OCI-LY3 (cell line): ENCODE measurements at regions not wholly inside any gene's neighbourhood (a gene's known extent, or its start where the extent isn't known, plus 50 kb on each side); places are given as distances from the start of the nearest gene placed in this dataset.

Experiments used
- EZH2phosphoT487 ChIP-seq: fragments of 200-600 bp; shearing (Covaris generic); IDR thresholded peaks from 2 replicates; pipeline ENCODE4 v1.6.1; 2018; ENCODE audit warnings: antibody characterized with exemption, mixed run types, low read depth
- TF ChIP-seq, protein P1 (sequence below): fragments of 200-600, 300-600 bp; sonication (generic); IDR thresholded peaks from 2 replicates; pipeline ENCODE4 v1.5.1; 2014; ENCODE audit warnings: antibody characterized with exemption, low read length, low read depth

DNA sequence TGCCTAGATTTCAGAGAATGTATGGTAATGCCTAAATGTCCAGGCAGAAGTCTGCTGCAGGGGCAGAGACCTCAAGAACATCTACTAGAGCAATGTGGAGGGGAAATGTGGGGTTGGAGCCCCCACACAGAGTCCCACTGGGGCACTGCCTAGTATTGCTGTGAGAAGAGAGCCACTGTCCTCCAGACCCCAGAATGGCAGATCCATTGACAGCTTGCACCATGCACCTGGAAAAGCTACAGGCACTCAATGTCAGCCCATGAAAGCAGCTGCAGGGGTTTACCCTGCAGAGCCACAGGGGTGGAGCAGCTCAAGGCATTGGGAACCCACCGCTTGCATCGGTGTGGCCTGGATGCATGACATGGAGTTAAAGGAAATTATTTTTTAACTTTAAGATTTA, 314.1 kb downstream of the CYRIA start:
- TF ChIP-seq, protein P1, sequence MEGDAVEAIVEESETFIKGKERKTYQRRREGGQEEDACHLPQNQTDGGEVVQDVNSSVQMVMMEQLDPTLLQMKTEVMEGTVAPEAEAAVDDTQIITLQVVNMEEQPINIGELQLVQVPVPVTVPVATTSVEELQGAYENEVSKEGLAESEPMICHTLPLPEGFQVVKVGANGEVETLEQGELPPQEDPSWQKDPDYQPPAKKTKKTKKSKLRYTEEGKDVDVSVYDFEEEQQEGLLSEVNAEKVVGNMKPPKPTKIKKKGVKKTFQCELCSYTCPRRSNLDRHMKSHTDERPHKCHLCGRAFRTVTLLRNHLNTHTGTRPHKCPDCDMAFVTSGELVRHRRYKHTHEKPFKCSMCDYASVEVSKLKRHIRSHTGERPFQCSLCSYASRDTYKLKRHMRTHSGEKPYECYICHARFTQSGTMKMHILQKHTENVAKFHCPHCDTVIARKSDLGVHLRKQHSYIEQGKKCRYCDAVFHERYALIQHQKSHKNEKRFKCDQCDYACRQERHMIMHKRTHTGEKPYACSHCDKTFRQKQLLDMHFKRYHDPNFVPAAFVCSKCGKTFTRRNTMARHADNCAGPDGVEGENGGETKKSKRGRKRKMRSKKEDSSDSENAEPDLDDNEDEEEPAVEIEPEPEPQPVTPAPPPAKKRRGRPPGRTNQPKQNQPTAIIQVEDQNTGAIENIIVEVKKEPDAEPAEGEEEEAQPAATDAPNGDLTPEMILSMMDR: no peak
- no peak for TF ChIP-seq EZH2phosphoT487
